ENCODE measurements at regions not wholly inside any gene's neighbourhood (a gene's known extent, or its start where the extent isn't known, plus 50 kb on each side); places are given as distances from the start of the nearest gene placed in this dataset.
"Not testable (repeated sequence)": the region's sequence is repeated elsewhere in the genome, so short reads cannot be mapped to it uniquely, and the experiment has no call there.

- DNase-seq (ENCODE audit: low read depth), result no peak
- no peak overlapping the region for H3K4me3 ChIP-seq (ENCODE audit: low read depth, low read length)
- TF ChIP-seq, protein P1, sequence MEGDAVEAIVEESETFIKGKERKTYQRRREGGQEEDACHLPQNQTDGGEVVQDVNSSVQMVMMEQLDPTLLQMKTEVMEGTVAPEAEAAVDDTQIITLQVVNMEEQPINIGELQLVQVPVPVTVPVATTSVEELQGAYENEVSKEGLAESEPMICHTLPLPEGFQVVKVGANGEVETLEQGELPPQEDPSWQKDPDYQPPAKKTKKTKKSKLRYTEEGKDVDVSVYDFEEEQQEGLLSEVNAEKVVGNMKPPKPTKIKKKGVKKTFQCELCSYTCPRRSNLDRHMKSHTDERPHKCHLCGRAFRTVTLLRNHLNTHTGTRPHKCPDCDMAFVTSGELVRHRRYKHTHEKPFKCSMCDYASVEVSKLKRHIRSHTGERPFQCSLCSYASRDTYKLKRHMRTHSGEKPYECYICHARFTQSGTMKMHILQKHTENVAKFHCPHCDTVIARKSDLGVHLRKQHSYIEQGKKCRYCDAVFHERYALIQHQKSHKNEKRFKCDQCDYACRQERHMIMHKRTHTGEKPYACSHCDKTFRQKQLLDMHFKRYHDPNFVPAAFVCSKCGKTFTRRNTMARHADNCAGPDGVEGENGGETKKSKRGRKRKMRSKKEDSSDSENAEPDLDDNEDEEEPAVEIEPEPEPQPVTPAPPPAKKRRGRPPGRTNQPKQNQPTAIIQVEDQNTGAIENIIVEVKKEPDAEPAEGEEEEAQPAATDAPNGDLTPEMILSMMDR (IDR thresholded peaks at IDR 0.05; ENCODE audit: insufficient read depth, low read length), result no peak
These were observed 709.2 kb downstream of the TMEM121 start for GRCh38 chr14:106235356-106236159.

- DNase-seq (ENCODE audit: low read depth), result no peak
- H3K4me3 ChIP-seq (ENCODE audit: low read depth, low read length), result no peak overlapping the region
- TF ChIP-seq, protein P1 (IDR thresholded peaks at IDR 0.05; ENCODE audit: insufficient read depth, low read length), result no peak
These were observed 722.2 kb downstream of the TMEM121 start for GRCh38 chr14:106248321-106249192.

GRCh38 chr14:106253995-106254394 lies 727.6 kb downstream of the TMEM121 start:
- not testable (repeated sequence) for DNase-seq (ENCODE audit: low read depth); H3K4me3 ChIP-seq (ENCODE audit: low read depth, low read length)

GRCh38 chr14:106257569-106257994 lies 731.2 kb downstream of the TMEM121 start:
- H3K4me3 ChIP-seq (ENCODE audit: low read depth, low read length); DNase-seq (ENCODE audit: low read depth): not testable (repeated sequence)

DNA sequence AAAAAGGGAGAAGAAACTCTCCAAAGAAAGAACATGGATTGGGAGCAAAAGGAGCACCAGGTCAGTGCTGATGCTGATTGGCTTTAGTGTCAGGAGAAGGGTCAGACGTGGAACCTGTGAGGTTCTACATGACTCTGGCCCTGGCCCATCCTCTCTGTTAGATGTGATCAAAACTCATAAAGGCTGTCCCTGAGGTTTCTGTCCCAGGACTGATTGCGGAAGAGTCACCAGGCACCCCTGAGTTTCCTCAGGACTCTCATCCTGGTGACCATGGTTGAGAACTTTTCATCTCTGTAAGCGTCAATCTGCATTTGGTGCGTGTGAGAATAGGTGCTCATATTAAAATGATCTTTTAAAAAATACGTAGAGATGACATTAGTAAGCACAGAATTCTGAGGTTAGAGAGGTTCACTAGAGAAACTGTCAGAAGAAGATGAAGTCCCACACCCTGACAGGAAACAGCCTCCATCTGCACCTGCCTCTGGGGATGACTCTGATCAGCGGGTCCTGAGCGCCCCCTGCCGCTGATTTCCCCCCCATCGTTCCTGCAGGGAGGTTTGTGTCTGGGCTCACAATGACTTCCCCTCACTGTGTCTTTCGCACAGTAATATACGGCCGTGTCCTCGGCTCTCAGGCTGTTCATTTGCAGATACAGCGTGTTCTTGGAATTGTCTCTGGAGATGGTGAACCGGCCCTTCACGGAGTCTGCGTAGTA lies 741.8 kb downstream of the TMEM121 start:
- no peak overlapping the region for H3K4me3 ChIP-seq (ENCODE audit: low read depth, low read length)
- TF ChIP-seq, protein P1 (IDR thresholded peaks at IDR 0.05; ENCODE audit: insufficient read depth, low read length), result no peak
- no peak for DNase-seq (ENCODE audit: low read depth)

DNA sequence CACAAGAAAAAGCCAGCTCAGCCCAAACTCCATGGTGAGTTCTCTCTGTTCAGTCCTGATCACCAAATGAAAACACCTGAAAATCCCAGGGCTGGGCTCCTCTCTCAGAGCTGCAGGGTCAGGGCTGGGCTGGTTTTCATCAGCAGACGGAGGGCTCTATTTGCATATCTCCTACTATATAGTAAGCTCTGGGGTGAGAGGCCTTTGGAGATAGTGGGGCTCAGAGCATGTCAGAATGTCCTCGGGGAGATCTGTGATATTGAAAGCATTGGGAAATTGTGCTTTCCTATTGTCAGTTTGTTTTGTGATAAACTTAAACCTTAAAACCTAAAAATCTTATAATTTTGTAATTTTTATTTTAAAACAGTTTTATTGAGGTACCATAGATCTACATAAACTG lies 742.6 kb downstream of the TMEM121 start:
- TF ChIP-seq, protein P1 (IDR thresholded peaks at IDR 0.05; ENCODE audit: insufficient read depth, low read length), result no peak
- DNase-seq (ENCODE audit: low read depth), result no peak
- no peak overlapping the region for H3K4me3 ChIP-seq (ENCODE audit: low read depth, low read length)

DNA sequence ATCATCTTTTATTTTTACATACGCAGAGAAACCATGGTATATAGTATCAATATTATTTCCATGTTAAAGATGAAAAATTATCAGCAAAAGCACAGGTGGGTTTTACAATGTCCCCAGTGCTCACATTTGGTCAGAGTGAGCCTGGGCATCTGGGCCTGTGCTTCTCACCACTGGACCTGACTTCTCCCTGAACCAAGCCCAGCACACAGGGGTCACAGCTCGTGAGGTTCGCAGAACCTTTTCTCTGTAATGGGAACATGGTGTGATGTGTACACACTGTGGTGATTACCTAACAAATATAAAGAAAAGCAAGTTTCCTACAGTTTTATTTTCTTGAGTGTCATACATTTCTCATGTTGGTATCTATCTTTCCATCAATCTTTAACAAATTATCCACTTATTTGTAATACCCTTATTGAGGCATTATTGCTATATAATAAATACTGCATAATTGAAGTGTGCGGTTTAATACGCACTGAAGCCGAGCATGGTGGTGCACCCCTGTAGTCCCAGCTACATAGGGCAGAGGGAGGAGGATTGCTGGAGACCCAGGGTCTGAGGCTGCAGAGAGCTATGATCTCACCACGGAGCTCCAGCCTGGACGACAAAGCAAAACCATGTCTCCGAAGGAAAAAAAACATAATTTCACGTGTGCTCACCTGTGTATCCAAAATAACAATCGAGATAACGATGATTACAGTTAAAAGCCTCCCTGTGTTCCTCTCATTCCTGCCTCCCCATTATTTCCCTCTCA lies 743.2 kb downstream of the TMEM121 start:
- DNase-seq (ENCODE audit: low read depth), result no peak
- no peak overlapping the region for H3K4me3 ChIP-seq (ENCODE audit: low read depth, low read length)
- TF ChIP-seq, protein P1 (IDR thresholded peaks at IDR 0.05; ENCODE audit: insufficient read depth, low read length), result no peak

DNA sequence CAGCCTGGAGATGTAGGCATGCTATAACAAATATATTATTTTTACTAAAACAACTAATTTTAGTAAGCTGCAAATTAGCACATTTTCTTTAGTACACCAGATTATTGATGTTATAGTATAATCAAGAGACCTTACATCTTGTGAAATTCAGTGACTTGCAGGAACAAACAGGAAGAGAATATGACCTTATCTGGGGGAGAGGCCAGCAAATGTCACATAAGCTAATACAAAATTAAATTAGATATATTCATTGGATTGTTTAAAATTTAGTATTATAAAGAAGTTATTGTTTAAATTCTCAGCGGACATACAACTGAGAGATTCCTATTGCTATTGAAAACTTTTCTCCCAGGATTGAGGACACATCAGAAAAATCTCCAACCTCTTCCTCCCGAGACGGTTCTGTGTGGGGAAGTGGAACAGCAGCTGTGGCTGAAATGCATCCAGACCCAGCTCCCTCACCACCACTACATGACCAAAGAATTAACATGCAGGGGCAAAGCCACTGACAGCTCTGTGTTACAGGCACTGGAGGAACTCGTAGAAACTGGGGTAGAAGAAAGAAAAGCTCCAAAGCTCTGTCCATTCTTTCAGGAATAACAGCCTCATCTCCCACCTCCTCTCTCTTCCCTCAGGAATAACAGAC lies 744.2 kb downstream of the TMEM121 start:
- H3K4me3 ChIP-seq (ENCODE audit: low read depth, low read length); DNase-seq (ENCODE audit: low read depth): not testable (repeated sequence)
